HepG2 (cell line): ENCODE measurements at regions not wholly inside any gene's neighbourhood (a gene's known extent, or its start where the extent isn't known, plus 50 kb on each side); places are given as distances from the start of the nearest gene placed in this dataset.
A peak's percentile ranks its signal among the peaks of the same experiment; 100 is the strongest.

Experiments
- ATAC-seq: fragments of 200-7000 bp; cut with Tn5 transposase; 3 replicates; pipeline ENCODE4 v1.9.1; 2020; ENCODE audit warnings: mild to moderate bottlenecking, moderate library complexity
- BruUV-seq: library from RNA; stranded (reverse); fragments of 400-500 nt; replicated peaks from 2 replicates; lab custom pipeline; 2021; lab: Mats Ljungman, UMichigan
- CTCF ChIA-PET: fragments of 300-600 bp; formaldehyde crosslinking; extraction: SDS; loops from one replicate; lab custom pipeline; 2021; ENCODE audit warnings: low total read pairs, inconsistent platforms, low intra/inter-chr PET ratio; lab: Yijun Ruan, JAX
- POLR2A ChIA-PET: fragments of 350-600 bp; sonication (Branson Sonifier 250); formaldehyde crosslinking; loops from one replicate; lab custom pipeline; 2020; ENCODE audit warnings: antibody characterized with exemption, inconsistent platforms; lab: Yijun Ruan, JAX
- DNase-seq: peaks from one replicate; pipeline ENCODE4 v3.0.0-alpha.2; 2015; ENCODE audit warnings: low spot score
- FAIRE-seq: peaks from 3 replicates; lab custom pipeline; 2011; peaks lifted over from hg19 to GRCh38; lab: Jason Lieb, UNC
- H2AFZ ChIP-seq: one replicate; pipeline ENCODE4 v1.6.1; 2011; ENCODE audit warnings: low read length, inconsistent platforms
- H3K27ac ChIP-seq: fragments of 300-600 bp; 3 replicates; pipeline ENCODE4 v1.8.0; 2011; ENCODE audit warnings: mixed run types, mild to moderate bottlenecking, mixed read lengths, low read length, inconsistent platforms; ENCODE audit not compliant: insufficient read depth; ENCODE audit errors: extremely low read length
- H3K27me3 ChIP-seq, 2 experiments: fragments of 200-600 bp in 1 of 2; 2 replicates in 1 of 2; 3 replicates in 1 of 2; pipeline versions ENCODE4 v1.6.0 to v1.8.0; 2011; ENCODE audit warnings: low read length in 2 of 2, mild to moderate bottlenecking in 2 of 2, moderate library complexity in 2 of 2, inconsistent platforms in 1 of 2; ENCODE audit not compliant: insufficient read depth in 2 of 2, control insufficient read depth in 1 of 2
- H3K36me3 ChIP-seq, 2 experiments: fragments of 200-600 bp in 1 of 2; replicated peaks in 1 of 2; 2 replicates in 1 of 2; 3 replicates in 1 of 2; pipeline versions ENCODE4 v1.5.1 to v1.8.0; 2011; ENCODE audit warnings: low read length in 2 of 2, inconsistent platforms in 1 of 2; ENCODE audit not compliant: insufficient read depth in 2 of 2, control insufficient read depth in 1 of 2
- H3K4me1 ChIP-seq: 2 replicates; pipeline ENCODE4 v1.5.1; 2012; ENCODE audit warnings: low read length, inconsistent platforms; ENCODE audit not compliant: insufficient read depth
- H3K4me2 ChIP-seq: 2 replicates; pipeline ENCODE4 v1.6.0; 2011; ENCODE audit warnings: low read depth, low read length, inconsistent platforms
- H3K4me3 ChIP-seq, 3 experiments: fragments of 200-600 bp in 1 of 3; sonication (generic), shearing (Covaris generic) in 1 of 3; replicated peaks in 1 of 3; 2 replicates each; pipeline ENCODE4 v1.5.1; 2011 to 2016; ENCODE audit warnings: low read length in 3 of 3, inconsistent platforms in 2 of 3, low read depth in 2 of 3, mild to moderate bottlenecking in 2 of 3, control low read depth in 1 of 3, mixed read lengths in 1 of 3; ENCODE audit not compliant: insufficient read depth in 1 of 3
- H3K79me2 ChIP-seq: one replicate; pipeline ENCODE4 v1.6.1; 2011; ENCODE audit warnings: low read length, inconsistent platforms; ENCODE audit not compliant: insufficient read depth
- H3K9ac ChIP-seq: 2 replicates; pipeline ENCODE4 v1.6.0; 2011; ENCODE audit warnings: mild to moderate bottlenecking, low read depth, low read length, inconsistent platforms; ENCODE audit not compliant: insufficient read depth
- H3K9me3 ChIP-seq: 2 replicates; pipeline ENCODE4 v1.5.1; 2012; ENCODE audit warnings: mild to moderate bottlenecking, low read length
- H4K20me1 ChIP-seq: 2 replicates; pipeline ENCODE4 v1.6.0; 2011; ENCODE audit warnings: inconsistent platforms, mild to moderate bottlenecking, low read length, moderate library complexity; ENCODE audit not compliant: insufficient read depth
- AGO1 ChIP-seq: fragments of 200-400 bp; formaldehyde crosslinking; IDR thresholded peaks from 2 replicates; pipeline ENCODE4 v1.6.1; 2017; ENCODE audit warnings: mild to moderate bottlenecking, low read depth, low read length, moderate library complexity; ENCODE audit not compliant: poor library complexity, severe bottlenecking
- ARNTL ChIP-seq: sonication (generic); formaldehyde crosslinking; IDR thresholded peaks from 2 replicates; pipeline ENCODE4 v1.4.0; 2020; ENCODE audit warnings: mild to moderate bottlenecking, missing genetic modification reagents
- PITX1 ChIP-seq: sonication (generic); formaldehyde crosslinking; IDR thresholded peaks from 2 replicates; pipeline ENCODE4 v1.5.1; 2020; ENCODE audit warnings: mild to moderate bottlenecking, missing genetic modification reagents
- SIX4 ChIP-seq: sonication (generic); formaldehyde crosslinking; IDR thresholded peaks from 2 replicates; pipeline ENCODE4 v1.4.0; 2020; ENCODE audit warnings: missing genetic modification reagents
- SNRNP70 ChIP-seq: fragments of 200-400 bp; formaldehyde crosslinking; IDR thresholded peaks from 2 replicates; pipeline ENCODE4 v1.6.1; 2017; ENCODE audit warnings: mild to moderate bottlenecking, low read depth, low read length, moderate library complexity
- ZFY ChIP-seq: sonication (generic); formaldehyde crosslinking; IDR thresholded peaks from 2 replicates; pipeline ENCODE4 v1.4.0; 2020; ENCODE audit warnings: missing genetic modification reagents
- ZMYM4 ChIP-seq: sonication (generic); formaldehyde crosslinking; IDR thresholded peaks from 2 replicates; pipeline ENCODE4 v1.8.1; 2023; ENCODE audit warnings: mild to moderate bottlenecking, missing genetic modification reagents
- ZNF768 ChIP-seq: sonication (generic); formaldehyde crosslinking; IDR thresholded peaks from 2 replicates; pipeline ENCODE4 v1.4.0; 2020; ENCODE audit warnings: missing genetic modification reagents
- WGBS: methylation state at CpG from one replicate; pipeline ENCODE4 v1.1.6; 2017; ENCODE audit warnings: low lambda C conversion rate; 5-methylcytosine and 5-hydroxymethylcytosine counted together
- in situ Hi-C: cut with HindIII; loops from 2 replicates; pipeline ENCODE4 v1.10.0; 2017; ENCODE audit warnings: low pct_unique_long_range_greater_than_20kb; ENCODE audit not compliant: extremely low pct_ligation_motif_present
- intact Hi-C: fragments of 100-400 bp; cut with micrococcal nuclease; formaldehyde crosslinking; loops from one replicate; pipeline ENCODE4 v1.10.0; 2022; ENCODE audit not compliant: unreplicated experiment
- TF ChIP-seq, protein P1 (sequence below): sonication (generic); formaldehyde crosslinking; IDR thresholded peaks from 2 replicates; pipeline ENCODE4 v1.4.0; 2020; ENCODE audit warnings: missing genetic modification reagents
- TF ChIP-seq, protein P2 (sequence below): sonication (generic); formaldehyde crosslinking; IDR thresholded peaks from 2 replicates; pipeline ENCODE4 v1.4.0; 2020; ENCODE audit warnings: missing genetic modification reagents
- TF ChIP-seq, protein P3 (sequence below): sonication (generic); formaldehyde crosslinking; conservative IDR thresholded peaks from 2 replicates; pipeline ENCODE4 v1.8.0; 2022; ENCODE audit warnings: missing genetic modification reagents

DNA sequence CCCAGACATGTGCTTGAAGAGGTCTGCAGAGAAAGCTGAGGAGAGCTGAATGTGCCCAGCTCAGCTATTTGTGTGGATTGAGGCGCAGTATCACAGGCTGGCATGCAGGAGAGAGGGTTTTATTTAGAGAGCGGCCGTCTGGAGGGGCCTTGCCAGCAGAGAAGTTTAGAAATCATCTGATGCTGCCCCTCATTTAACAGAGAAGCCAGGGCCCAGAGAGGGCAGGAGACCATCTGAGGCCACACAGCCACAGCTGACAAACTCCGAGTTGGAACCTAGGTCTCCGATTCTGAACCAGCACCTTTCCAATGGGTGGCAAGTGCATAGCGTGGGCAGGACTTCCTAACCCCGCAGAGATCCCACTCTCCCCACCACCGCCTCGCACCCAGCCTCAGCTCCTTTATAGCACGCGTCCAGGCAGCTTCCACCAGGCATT lies 101.0 kb downstream of the LSM3 start:
- H3K36me3 ChIP-seq, result no peaks in the 10 kb centered on the region
- no peaks in the 10 kb centered on the region for H3K9me3 ChIP-seq
- intact Hi-C loops, result no loop called here
- H4K20me1 ChIP-seq, result no peaks in the 10 kb centered on the region
- no peak overlapping the region for H3K4me3 ChIP-seq
- in situ Hi-C loops, result no loop called here
- DNase-seq, result no peak
- no peak overlapping the region for H3K4me2 ChIP-seq
- no TSS peak for BruUV-seq
- no peaks in the 10 kb centered on the region for H3K79me2 ChIP-seq
- 93% methylated on average over 5 of the region's 11 CpGs for WGBS
- H3K9ac ChIP-seq, result no peak overlapping the region
- H3K27ac ChIP-seq, result no peak overlapping the region
- H2AFZ ChIP-seq, result no peak overlapping the region
- ATAC-seq, result no peak
- H3K4me1 ChIP-seq, result no peaks in the 10 kb centered on the region
- ChIA-PET POLR2A (no interaction called here), CTCF (no interaction called here)
- no peak for FAIRE-seq
- peaks cover 3 to 18% of the 10 kb centered on the region in 2 experiments; a peak in 4 of 5 replicates for H3K27me3 ChIP-seq
- TF ChIP-seq ZNF768 (CRISPR knock-in tag), result peak; percentile 76
- TF ChIP-seq ZFY, result no peak

DNA sequence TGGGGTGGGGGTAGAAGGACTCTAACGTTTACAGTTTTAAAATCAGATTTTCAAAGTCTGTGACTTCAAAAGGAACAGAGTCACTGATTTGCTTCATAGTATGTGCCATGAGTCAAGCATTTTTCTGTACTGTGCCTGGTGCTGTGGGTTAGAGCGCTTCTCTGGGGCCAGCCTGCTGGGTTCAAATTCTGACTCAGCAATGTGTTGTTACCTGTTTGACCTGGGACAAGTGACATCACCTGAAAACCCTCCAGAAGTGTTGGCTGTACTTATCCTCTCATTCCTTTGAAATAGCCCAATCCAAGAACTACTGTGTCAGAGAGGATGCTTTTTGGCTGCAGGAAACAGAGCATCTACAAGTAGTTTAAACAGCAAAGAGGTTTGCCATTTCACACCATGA lies 101.7 kb downstream of the LSM3 start:
- no peak overlapping the region for H3K9ac ChIP-seq
- in situ Hi-C loops, result no loop called here
- H3K4me1 ChIP-seq, result no peaks in the 10 kb centered on the region
- no peak overlapping the region for H2AFZ ChIP-seq
- no TSS peak for BruUV-seq
- no peak overlapping the region for H3K4me2 ChIP-seq
- no peak overlapping the region for H3K4me3 ChIP-seq
- H3K27me3 ChIP-seq, result peaks cover 3 to 23% of the 10 kb centered on the region in 2 experiments; a peak in 4 of 5 replicates
- no peak for ATAC-seq
- POLR2A ChIA-PET, result no interaction called here
- 5% methylated on average over 2 of the region's 2 CpGs for WGBS
- no peak for DNase-seq
- FAIRE-seq, result no peak
- no peaks in the 10 kb centered on the region for H3K36me3 ChIP-seq
- no peaks in the 10 kb centered on the region for H4K20me1 ChIP-seq
- H3K27ac ChIP-seq, result no peak overlapping the region
- H3K79me2 ChIP-seq, result no peaks in the 10 kb centered on the region
- no peaks in the 10 kb centered on the region for H3K9me3 ChIP-seq
- intact Hi-C loops, result no loop called here
- CTCF ChIA-PET, result no interaction called here
- TF ChIP-seq SNRNP70 (no peak), ZMYM4 (no peak), AGO1 (no peak), PITX1 (CRISPR knock-in tag) (no peak), ARNTL (CRISPR knock-in tag) (no peak), SIX4 (CRISPR knock-in tag) (no peak)
- TF ChIP-seq, protein P1, sequence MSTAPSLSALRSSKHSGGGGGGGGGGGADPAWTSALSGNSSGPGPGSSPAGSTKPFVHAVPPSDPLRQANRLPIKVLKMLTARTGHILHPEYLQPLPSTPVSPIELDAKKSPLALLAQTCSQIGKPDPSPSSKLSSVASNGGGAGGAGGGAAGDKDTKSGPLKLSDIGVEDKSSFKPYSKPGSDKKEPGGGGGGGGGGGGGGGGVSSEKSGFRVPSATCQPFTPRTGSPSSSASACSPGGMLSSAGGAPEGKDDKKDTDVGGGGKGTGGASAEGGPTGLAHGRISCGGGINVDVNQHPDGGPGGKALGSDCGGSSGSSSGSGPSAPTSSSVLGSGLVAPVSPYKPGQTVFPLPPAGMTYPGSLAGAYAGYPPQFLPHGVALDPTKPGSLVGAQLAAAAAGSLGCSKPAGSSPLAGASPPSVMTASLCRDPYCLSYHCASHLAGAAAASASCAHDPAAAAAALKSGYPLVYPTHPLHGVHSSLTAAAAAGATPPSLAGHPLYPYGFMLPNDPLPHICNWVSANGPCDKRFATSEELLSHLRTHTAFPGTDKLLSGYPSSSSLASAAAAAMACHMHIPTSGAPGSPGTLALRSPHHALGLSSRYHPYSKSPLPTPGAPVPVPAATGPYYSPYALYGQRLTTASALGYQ (CRISPR knock-in tag), result no peak
- TF ChIP-seq, protein P2, sequence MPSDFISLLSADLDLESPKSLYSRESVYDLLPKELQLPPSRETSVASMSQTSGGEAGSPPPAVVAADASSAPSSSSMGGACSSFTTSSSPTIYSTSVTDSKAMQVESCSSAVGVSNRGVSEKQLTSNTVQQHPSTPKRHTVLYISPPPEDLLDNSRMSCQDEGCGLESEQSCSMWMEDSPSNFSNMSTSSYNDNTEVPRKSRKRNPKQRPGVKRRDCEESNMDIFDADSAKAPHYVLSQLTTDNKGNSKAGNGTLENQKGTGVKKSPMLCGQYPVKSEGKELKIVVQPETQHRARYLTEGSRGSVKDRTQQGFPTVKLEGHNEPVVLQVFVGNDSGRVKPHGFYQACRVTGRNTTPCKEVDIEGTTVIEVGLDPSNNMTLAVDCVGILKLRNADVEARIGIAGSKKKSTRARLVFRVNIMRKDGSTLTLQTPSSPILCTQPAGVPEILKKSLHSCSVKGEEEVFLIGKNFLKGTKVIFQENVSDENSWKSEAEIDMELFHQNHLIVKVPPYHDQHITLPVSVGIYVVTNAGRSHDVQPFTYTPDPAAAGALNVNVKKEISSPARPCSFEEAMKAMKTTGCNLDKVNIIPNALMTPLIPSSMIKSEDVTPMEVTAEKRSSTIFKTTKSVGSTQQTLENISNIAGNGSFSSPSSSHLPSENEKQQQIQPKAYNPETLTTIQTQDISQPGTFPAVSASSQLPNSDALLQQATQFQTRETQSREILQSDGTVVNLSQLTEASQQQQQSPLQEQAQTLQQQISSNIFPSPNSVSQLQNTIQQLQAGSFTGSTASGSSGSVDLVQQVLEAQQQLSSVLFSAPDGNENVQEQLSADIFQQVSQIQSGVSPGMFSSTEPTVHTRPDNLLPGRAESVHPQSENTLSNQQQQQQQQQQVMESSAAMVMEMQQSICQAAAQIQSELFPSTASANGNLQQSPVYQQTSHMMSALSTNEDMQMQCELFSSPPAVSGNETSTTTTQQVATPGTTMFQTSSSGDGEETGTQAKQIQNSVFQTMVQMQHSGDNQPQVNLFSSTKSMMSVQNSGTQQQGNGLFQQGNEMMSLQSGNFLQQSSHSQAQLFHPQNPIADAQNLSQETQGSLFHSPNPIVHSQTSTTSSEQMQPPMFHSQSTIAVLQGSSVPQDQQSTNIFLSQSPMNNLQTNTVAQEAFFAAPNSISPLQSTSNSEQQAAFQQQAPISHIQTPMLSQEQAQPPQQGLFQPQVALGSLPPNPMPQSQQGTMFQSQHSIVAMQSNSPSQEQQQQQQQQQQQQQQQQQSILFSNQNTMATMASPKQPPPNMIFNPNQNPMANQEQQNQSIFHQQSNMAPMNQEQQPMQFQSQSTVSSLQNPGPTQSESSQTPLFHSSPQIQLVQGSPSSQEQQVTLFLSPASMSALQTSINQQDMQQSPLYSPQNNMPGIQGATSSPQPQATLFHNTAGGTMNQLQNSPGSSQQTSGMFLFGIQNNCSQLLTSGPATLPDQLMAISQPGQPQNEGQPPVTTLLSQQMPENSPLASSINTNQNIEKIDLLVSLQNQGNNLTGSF, result no peak
- TF ChIP-seq, protein P3, sequence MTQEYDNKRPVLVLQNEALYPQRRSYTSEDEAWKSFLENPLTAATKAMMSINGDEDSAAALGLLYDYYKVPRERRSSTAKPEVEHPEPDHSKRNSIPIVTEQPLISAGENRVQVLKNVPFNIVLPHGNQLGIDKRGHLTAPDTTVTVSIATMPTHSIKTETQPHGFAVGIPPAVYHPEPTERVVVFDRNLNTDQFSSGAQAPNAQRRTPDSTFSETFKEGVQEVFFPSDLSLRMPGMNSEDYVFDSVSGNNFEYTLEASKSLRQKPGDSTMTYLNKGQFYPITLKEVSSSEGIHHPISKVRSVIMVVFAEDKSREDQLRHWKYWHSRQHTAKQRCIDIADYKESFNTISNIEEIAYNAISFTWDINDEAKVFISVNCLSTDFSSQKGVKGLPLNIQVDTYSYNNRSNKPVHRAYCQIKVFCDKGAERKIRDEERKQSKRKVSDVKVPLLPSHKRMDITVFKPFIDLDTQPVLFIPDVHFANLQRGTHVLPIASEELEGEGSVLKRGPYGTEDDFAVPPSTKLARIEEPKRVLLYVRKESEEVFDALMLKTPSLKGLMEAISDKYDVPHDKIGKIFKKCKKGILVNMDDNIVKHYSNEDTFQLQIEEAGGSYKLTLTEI, result no peak
